Tibial nerve (tissue), 4 donors: ENCODE measurements at regions not wholly inside any gene's neighbourhood (a gene's known extent, or its start where the extent isn't known, plus 50 kb on each side); places are given as distances from the start of the nearest gene placed in this dataset.

Experiments used
- DNase-seq, 2 donors: peaks; one replicate each; pipeline ENCODE4 v3.0.0-alpha.2; 2019; ENCODE audit warnings: low spot score in 2 of 2
- H3K27ac ChIP-seq, 4 donors: fragments of 200-600 bp; sonication (generic) in 3 of 4; one replicate each; pipeline ENCODE4 v1.5.1; 2017 to 2019; ENCODE audit warnings: mild to moderate bottlenecking in 1 of 4
- H3K27me3 ChIP-seq, 2 donors: fragments of 200-600 bp; sonication (generic) in 1 of 2; one replicate each; pipeline versions ENCODE4 v1.5.1 to v1.6.0; 2017 to 2019
- H3K36me3 ChIP-seq, 3 donors: fragments of 200-600 bp; sonication (generic); one replicate each; pipeline ENCODE4 v1.5.1; 2018 to 2019
- H3K4me1 ChIP-seq, 4 donors: fragments of 200-600 bp; sonication (generic) in 3 of 4; one replicate each; pipeline ENCODE4 v1.5.1; 2017 to 2019
- H3K4me3 ChIP-seq, 4 donors: fragments of 200-600 bp; sonication (generic) in 3 of 4; one replicate each; pipeline ENCODE4 v1.5.1; 2017 to 2019; ENCODE audit warnings: mild to moderate bottlenecking in 1 of 4, moderate library complexity in 1 of 4
- H3K9me3 ChIP-seq, 4 donors: fragments of 200-600 bp; sonication (generic) in 3 of 4; one replicate each; pipeline ENCODE4 v1.5.1; 2017 to 2019
- CTCF ChIP-seq, 5 experiments: fragments of 200-600 bp in 3 of 5; fragments of 450-650 bp in 2 of 5; sonication (generic) in 3 of 5; IDR thresholded peaks; one replicate each; pipeline ENCODE4 v1.5.1; 2016 to 2019; ENCODE audit warnings: antibody characterized with exemption in 5 of 5, mild to moderate bottlenecking in 3 of 5, moderate library complexity in 2 of 5
- EP300 ChIP-seq, 2 donors: sonication (generic); formaldehyde crosslinking; IDR thresholded peaks; one replicate each; pipeline ENCODE4 v1.6.1; 2017; ENCODE audit warnings: antibody characterized with exemption in 2 of 2, mild to moderate bottlenecking in 1 of 2
- POLR2A ChIP-seq, 2 donors: fragments of 450-650 bp; IDR thresholded peaks; one replicate each; pipeline ENCODE4 v1.6.1; 2017; ENCODE audit warnings: antibody characterized with exemption in 2 of 2, mild to moderate bottlenecking in 2 of 2, moderate library complexity in 2 of 2
- WGBS, 2 donors: methylation state at CpG; one replicate each; pipeline ENCODE4 v1.1.5; 2018; 5-methylcytosine and 5-hydroxymethylcytosine counted together

GRCh38 chr3:115359536-115359935 is 212.4 kb upstream of the ZBTB20 start:
- H3K36me3 ChIP-seq: no peaks in the 10 kb centered on the region
- H3K4me3 ChIP-seq: no peak overlapping the region
- no peak overlapping the region for H3K27ac ChIP-seq
- H3K27me3 ChIP-seq: no peaks in the 10 kb centered on the region
- no peaks in the 10 kb centered on the region for H3K9me3 ChIP-seq
- 26 to 28% methylated on average over 2 of the region's 2 CpGs for WGBS, 2 donors
- DNase-seq: no peak
- H3K4me1 ChIP-seq: peaks cover 0 to 5% (median 0%) of the 10 kb centered on the region in 4 donors
- TF ChIP-seq CTCF (IDR thresholded peaks at IDR 0.05): no peak

- H3K36me3 ChIP-seq: no peaks in the 10 kb centered on the region
- no peak overlapping the region for H3K27ac ChIP-seq
- no peak for DNase-seq
- no peaks in the 10 kb centered on the region for H3K9me3 ChIP-seq
- H3K4me3 ChIP-seq: no peak overlapping the region
- 57 to 90% methylated on average over 1 of the region's 1 CpG for WGBS, 2 donors
- TF ChIP-seq EP300 (IDR thresholded peaks at IDR 0.05) (no peak), POLR2A (IDR thresholded peaks at IDR 0.05) (no peak), CTCF (IDR thresholded peaks at IDR 0.05) (no peak)
- no peaks in the 10 kb centered on the region for H3K27me3 ChIP-seq
- H3K4me1 ChIP-seq: peaks cover 0 to 5% (median 0%) of the 10 kb centered on the region in 4 donors
These were observed 214.7 kb upstream of the ZBTB20 start for GRCh38 chr3:115361806-115362205.

- no peak overlapping the region for H3K4me3 ChIP-seq
- peaks cover 0 to 5% (median 0%) of the 10 kb centered on the region in 4 donors for H3K4me1 ChIP-seq
- no peaks in the 10 kb centered on the region for H3K27me3 ChIP-seq
- H3K9me3 ChIP-seq: no peaks in the 10 kb centered on the region
- WGBS, 2 donors: 90 to 97% methylated on average over 1 of the region's 1 CpG
- H3K27ac ChIP-seq: no peak overlapping the region
- no peaks in the 10 kb centered on the region for H3K36me3 ChIP-seq
- DNase-seq: no peak
- TF ChIP-seq POLR2A (IDR thresholded peaks at IDR 0.05) (no peak), CTCF (IDR thresholded peaks at IDR 0.05) (no peak), EP300 (IDR thresholded peaks at IDR 0.05) (no peak)
These were observed 216.0 kb upstream of the ZBTB20 start for GRCh38 chr3:115363071-115363470.

- TF ChIP-seq POLR2A (IDR thresholded peaks at IDR 0.05) (no peak), EP300 (IDR thresholded peaks at IDR 0.05) (no peak), CTCF (IDR thresholded peaks at IDR 0.05) (no peak)
- no peak overlapping the region for H3K4me3 ChIP-seq
- no peaks in the 10 kb centered on the region for H3K4me1 ChIP-seq
- H3K27ac ChIP-seq: no peak overlapping the region
- no peaks in the 10 kb centered on the region for H3K9me3 ChIP-seq
- H3K27me3 ChIP-seq: no peaks in the 10 kb centered on the region
- DNase-seq: no peak
- no peaks in the 10 kb centered on the region for H3K36me3 ChIP-seq
- WGBS, 2 donors: 66 to 74% methylated on average over 1 of the region's 1 CpG
These were observed 221.9 kb upstream of the ZBTB20 start for GRCh38 chr3:115369021-115369420.

GRCh38 chr3:115375362-115375761 is 228.3 kb upstream of the ZBTB20 start:
- WGBS, 2 donors: 92 to 94% methylated on average over 2 of the region's 2 CpGs
- Histone ChIP-seq H3K4me3 (no peak overlapping the region), H3K27me3 (no peaks in the 10 kb centered on the region), H3K4me1 (no peaks in the 10 kb centered on the region), H3K27ac (no peak overlapping the region), H3K9me3 (no peaks in the 10 kb centered on the region), H3K36me3 (no peaks in the 10 kb centered on the region)
- TF ChIP-seq CTCF (IDR thresholded peaks at IDR 0.05) (no peak), POLR2A (IDR thresholded peaks at IDR 0.05) (no peak), EP300 (IDR thresholded peaks at IDR 0.05) (no peak)
- no peak for DNase-seq
